GM12878 (cell line): ENCODE measurements at regions not wholly inside any gene's neighbourhood (a gene's known extent, or its start where the extent isn't known, plus 50 kb on each side); places are given as distances from the start of the nearest gene placed in this dataset.

ENCODE experiments used
- ATAC-seq: fragments of 200-7000 bp; cut with Tn5 transposase; 3 replicates; pipeline ENCODE4 v1.9.1; 2020; ENCODE audit warnings: mild to moderate bottlenecking, moderate library complexity
- BruUV-seq: library from RNA; stranded (reverse); fragments of 400-500 nt; replicated peaks from 2 replicates; lab custom pipeline; 2021; lab: Mats Ljungman, UMichigan
- CTCF ChIA-PET: fragments of 300-600 bp; sonication (Branson Sonifier 250); formaldehyde crosslinking; extraction: SDS; loops from one replicate; lab custom pipeline; 2021; ENCODE audit warnings: inconsistent platforms; lab: Yijun Ruan, JAX
- POLR2A ChIA-PET: fragments of 350-600 bp; formaldehyde crosslinking; extraction: SDS; loops from one replicate; lab custom pipeline; 2021; ENCODE audit warnings: inconsistent platforms; lab: Charles Lee
- RAD21 ChIA-PET: fragments of 300-600 bp; sonication (Branson Sonifier 250); formaldehyde crosslinking; loops from one replicate; lab custom pipeline; 2023; ENCODE audit warnings: antibody characterized with exemption; ENCODE audit not compliant: unreplicated experiment; lab: Charles Lee
- SMC1A ChIA-PET: fragments of 300-600 bp; sonication (Branson Sonifier 250); formaldehyde crosslinking; loops from one replicate; lab custom pipeline; 2023; ENCODE audit not compliant: unreplicated experiment, uncharacterized antibody; lab: Charles Lee
- DNase-seq: peaks from one replicate; pipeline ENCODE4 v3.0.0-alpha.2; 2011; ENCODE audit warnings: low read depth, low spot score
- FAIRE-seq: peaks from 3 replicates; lab custom pipeline; 2011; peaks lifted over from hg19 to GRCh38; lab: Jason Lieb, UNC
- H2AFZ ChIP-seq: 2 replicates; pipeline ENCODE4 v1.6.0; 2011; ENCODE audit warnings: low read depth, low read length, control low read depth; ENCODE audit not compliant: control insufficient read depth
- H3K27ac ChIP-seq: 2 replicates; pipeline ENCODE4 v1.5.1; 2011; ENCODE audit warnings: control low read depth; ENCODE audit not compliant: control insufficient read depth, insufficient read depth
- H3K27me3 ChIP-seq, 2 experiments: replicated peaks in 1 of 2; 2 replicates each; pipeline versions ENCODE4 v1.6.0 to v1.6.1; 2011; ENCODE audit warnings: low read length in 1 of 2; ENCODE audit not compliant: control insufficient read depth in 2 of 2, insufficient read depth in 2 of 2
- H3K36me3 ChIP-seq, 2 experiments: 2 replicates each; pipeline ENCODE4 v1.5.1; 2011; ENCODE audit warnings: low read length in 1 of 2; ENCODE audit not compliant: control insufficient read depth in 2 of 2, insufficient read depth in 2 of 2
- H3K4me1 ChIP-seq: 2 replicates; pipeline ENCODE4 v1.6.1; 2011; ENCODE audit warnings: mild to moderate bottlenecking, low read length, moderate library complexity, mixed read lengths; ENCODE audit not compliant: control insufficient read depth, insufficient read depth
- H3K4me2 ChIP-seq: 2 replicates; pipeline ENCODE4 v1.6.0; 2011; ENCODE audit warnings: control low read depth; ENCODE audit not compliant: control insufficient read depth, insufficient read depth
- H3K4me3 ChIP-seq: fragments of 200-600 bp; sonication (generic); 2 replicates; pipeline ENCODE4 v1.5.1; 2016
- H3K79me2 ChIP-seq: 2 replicates; pipeline ENCODE4 v1.6.0; 2011; ENCODE audit warnings: low read length; ENCODE audit not compliant: control insufficient read depth, insufficient read depth
- H3K9ac ChIP-seq: 2 replicates; pipeline ENCODE4 v1.8.0; 2011; ENCODE audit warnings: low read length, control low read depth, mixed read lengths; ENCODE audit not compliant: control insufficient read depth, insufficient read depth
- H3K9me3 ChIP-seq: replicated peaks from 3 replicates; pipeline ENCODE4 v1.5.1; 2011; ENCODE audit warnings: mild to moderate bottlenecking, low read length; ENCODE audit not compliant: control insufficient read depth, insufficient read depth
- H4K20me1 ChIP-seq: 2 replicates; pipeline ENCODE4 v1.6.0; 2011; ENCODE audit not compliant: control insufficient read depth, insufficient read depth
- BACH1 ChIP-seq: fragments of 450-650 bp; IDR thresholded peaks from 2 replicates; pipeline ENCODE4 v1.6.1; 2017; ENCODE audit warnings: mild to moderate bottlenecking, borderline replicate concordance
- ELK1 ChIP-seq: IDR thresholded peaks from 2 replicates; pipeline ENCODE4 v1.6.1; 2012; ENCODE audit warnings: low read depth, low read length, improper control_type of control experiment
- HDAC2 ChIP-seq: fragments of 200-600 bp; sonication (generic); IDR thresholded peaks from 2 replicates; pipeline ENCODE4 v1.6.1; 2017
- HDGF ChIP-seq: fragments of 450-650 bp; IDR thresholded peaks from 2 replicates; pipeline ENCODE4 v1.6.1; 2016; ENCODE audit warnings: antibody characterized with exemption
- IKZF2 ChIP-seq, 2 experiments: fragments of 450-650 bp; IDR thresholded peaks; 2 replicates each; pipeline ENCODE4 v1.6.1; 2017; ENCODE audit warnings: mild to moderate bottlenecking in 2 of 2, moderate library complexity in 2 of 2
- JUNB ChIP-seq: IDR thresholded peaks from 2 replicates; pipeline ENCODE4 v1.6.1; 2016; ENCODE audit warnings: antibody characterized with exemption, mild to moderate bottlenecking
- PAX5 ChIP-seq: IDR thresholded peaks from 2 replicates; pipeline ENCODE4 v1.6.1; 2011; ENCODE audit warnings: low read depth, low read length, borderline replicate concordance
- PML ChIP-seq: IDR thresholded peaks from 2 replicates; pipeline ENCODE4 v1.6.1; 2012; ENCODE audit warnings: low read length, inconsistent platforms
- RCOR1 ChIP-seq: conservative IDR thresholded peaks from 2 replicates; pipeline ENCODE4 v1.6.1; 2012; ENCODE audit warnings: low read depth, low read length, improper control_type of control experiment
- RFX5 ChIP-seq: IDR thresholded peaks from 2 replicates; pipeline ENCODE4 v1.6.1; 2011; ENCODE audit warnings: low read depth, low read length, improper control_type of control experiment
- SIN3A ChIP-seq: IDR thresholded peaks from 2 replicates; pipeline ENCODE4 v1.6.1; 2012; ENCODE audit warnings: low read depth, low read length, improper control_type of control experiment
- TBL1XR1 ChIP-seq: IDR thresholded peaks from 2 replicates; pipeline ENCODE4 v1.6.1; 2012; ENCODE audit warnings: low read depth, low read length, improper control_type of control experiment
- WRNIP1 ChIP-seq: IDR thresholded peaks from 2 replicates; pipeline ENCODE4 v1.6.1; 2011; ENCODE audit warnings: low read depth, low read length, improper control_type of control experiment, borderline replicate concordance
- ZNF622 ChIP-seq: fragments of 450-650 bp; IDR thresholded peaks from 2 replicates; pipeline ENCODE4 v1.6.1; 2017; ENCODE audit warnings: mild to moderate bottlenecking, inconsistent platforms
- WGBS: methylation state at CpG from one replicate; pipeline ENCODE4 v1.1.6; 2016; ENCODE audit warnings: low lambda C conversion rate; ENCODE audit not compliant: insufficient replicate concordance, insufficient coverage; ENCODE audit errors: missing lambda C conversion rate; 5-methylcytosine and 5-hydroxymethylcytosine counted together
- in situ Hi-C: fragments of 300-500 bp; cut with MboI; formaldehyde crosslinking; loops from 9 replicates; pipeline ENCODE4 v1.14.3; 2018; ENCODE audit warnings: mixed read lengths
- intact Hi-C: fragments of 100-400 bp; cut with micrococcal nuclease; formaldehyde crosslinking; loops from one replicate; pipeline ENCODE4 v1.14.2; 2022; ENCODE audit not compliant: unreplicated experiment
- TF ChIP-seq, protein P1 (sequence below): IDR thresholded peaks from 2 replicates; pipeline ENCODE4 v1.6.1; 2011; ENCODE audit warnings: mild to moderate bottlenecking, low read depth, low read length, moderate library complexity; ENCODE audit not compliant: insufficient replicate concordance
- TF ChIP-seq, protein P2 (sequence below): IDR thresholded peaks from 2 replicates; pipeline ENCODE4 v1.6.1; 2012; ENCODE audit warnings: low read length, inconsistent platforms
- TF ChIP-seq, protein P3 (sequence below): IDR thresholded peaks from 2 replicates; pipeline ENCODE4 v1.6.1; 2012; ENCODE audit warnings: mild to moderate bottlenecking, low read depth, low read length

DNA sequence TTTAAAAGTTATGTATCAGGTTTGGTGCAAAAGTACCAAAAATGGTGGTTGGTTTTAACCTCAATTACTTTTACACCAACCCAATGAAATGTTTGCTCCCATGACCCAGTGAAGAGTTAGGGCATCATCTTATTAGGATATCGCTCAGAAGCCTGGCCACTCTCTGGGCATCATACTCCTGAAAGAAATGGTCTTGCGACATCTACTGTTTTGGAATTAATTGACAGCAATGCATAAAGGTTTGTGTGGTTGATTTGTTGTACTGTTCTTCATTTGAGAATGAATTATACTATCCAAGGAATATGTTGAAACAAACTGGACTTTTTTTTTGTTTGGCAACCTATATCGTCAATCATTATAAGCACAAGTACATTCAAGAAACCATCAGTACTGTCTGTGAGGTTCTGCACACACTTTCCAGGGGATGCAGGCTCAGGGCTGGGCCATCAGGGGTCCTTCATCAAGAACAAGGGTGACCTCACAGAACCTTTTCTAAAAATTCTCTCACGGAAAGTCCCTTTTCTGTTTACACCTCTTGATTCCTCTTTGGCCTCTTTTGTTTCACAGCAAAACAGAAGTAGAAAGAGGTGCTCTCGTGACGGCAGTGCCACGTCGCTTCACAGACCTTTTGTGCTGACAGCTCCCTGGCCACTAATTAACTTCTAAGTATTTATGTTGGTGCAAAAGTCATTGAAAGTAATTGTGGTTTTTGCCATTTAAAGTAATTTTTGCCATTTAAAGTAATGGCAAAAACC, 117.2 kb upstream of the KLF6 start:
- Histone ChIP-seq H3K9ac (peak overlapping the region; percentile 5; the same call in 1 of the 2 replicates), H3K4me1 (peaks cover 25% of the 10 kb centered on the region), H2AFZ (no peak overlapping the region), H3K4me2 (peak overlapping the region; percentile 33), H3K27me3 (no peaks in the 10 kb centered on the region), H4K20me1 (no peaks in the 10 kb centered on the region), H3K27ac (peak overlapping the region; percentile 75), H3K4me3 (no peak overlapping the region; the same call in 1 of the 2 replicates), H3K36me3 (no peaks in the 10 kb centered on the region), H3K79me2 (no peaks in the 10 kb centered on the region), H3K9me3 (no peaks in the 10 kb centered on the region; the same call in 2 of the 3 replicates)
- DNase-seq (peak; percentile 93), FAIRE-seq (peak; percentile 92), ATAC-seq (peak; percentile 95)
- WGBS: 23% methylated on average over 8 of the region's 8 CpGs
- RAD21 ChIA-PET: interaction anchor here (0.6 to 5.9 kb wide), 18 partner anchors 9 to 144 kb away, joined by 3 to 62 read pairs (median 4); partner anchors contain the start of gene KLF6
- SMC1A ChIA-PET: interaction anchor here (0.6 to 6.6 kb wide), 24 partner anchors 10 to 656 kb away, joined by 3 to 72 read pairs (median 3); partner anchors contain the start of gene KLF6
- TSS peak; percentile 92 for BruUV-seq
- in situ Hi-C loops (no loop called here), intact Hi-C loops (loop anchor here (1.0 kb wide), 6 partner anchors 27 to 144 kb away; no protein-coding TSS in a partner anchor)
- POLR2A ChIA-PET: interaction anchor here (0.6 to 2.2 kb wide), 8 partner anchors 9 to 149 kb away, joined by 3 to 12 read pairs (median 5); partner anchors contain the start of gene KLF6
- CTCF ChIA-PET: interaction anchor here (0.7 to 1.7 kb wide), 11 partner anchors 9 to 662 kb away, joined by 3 to 6 read pairs (median 3); no protein-coding TSS in a partner anchor
- TF ChIP-seq SIN3A (no peak), HDAC2 (no peak), JUNB (peak; percentile 31; the same call in 1 of the 2 replicates), WRNIP1 (no peak), ELK1 (no peak), IKZF2 (IDR thresholded peaks at IDR 0.05) (peak; percentile 83 to 90; a peak in 3 of 4 replicates), TBL1XR1 (peak; percentile 98), RCOR1 (no peak), PML (no peak), HDGF (no peak), BACH1 (peak; percentile 78; the same call in 1 of the 2 replicates), RFX5 (no peak), ZNF622 (no peak), PAX5 (peak; percentile 86)
- TF ChIP-seq, protein P1, sequence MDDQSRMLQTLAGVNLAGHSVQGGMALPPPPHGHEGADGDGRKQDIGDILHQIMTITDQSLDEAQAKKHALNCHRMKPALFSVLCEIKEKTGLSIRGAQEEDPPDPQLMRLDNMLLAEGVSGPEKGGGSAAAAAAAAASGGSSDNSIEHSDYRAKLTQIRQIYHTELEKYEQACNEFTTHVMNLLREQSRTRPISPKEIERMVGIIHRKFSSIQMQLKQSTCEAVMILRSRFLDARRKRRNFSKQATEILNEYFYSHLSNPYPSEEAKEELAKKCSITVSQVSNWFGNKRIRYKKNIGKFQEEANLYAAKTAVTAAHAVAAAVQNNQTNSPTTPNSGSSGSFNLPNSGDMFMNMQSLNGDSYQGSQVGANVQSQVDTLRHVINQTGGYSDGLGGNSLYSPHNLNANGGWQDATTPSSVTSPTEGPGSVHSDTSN: peak; percentile 22
- TF ChIP-seq, protein P2, sequence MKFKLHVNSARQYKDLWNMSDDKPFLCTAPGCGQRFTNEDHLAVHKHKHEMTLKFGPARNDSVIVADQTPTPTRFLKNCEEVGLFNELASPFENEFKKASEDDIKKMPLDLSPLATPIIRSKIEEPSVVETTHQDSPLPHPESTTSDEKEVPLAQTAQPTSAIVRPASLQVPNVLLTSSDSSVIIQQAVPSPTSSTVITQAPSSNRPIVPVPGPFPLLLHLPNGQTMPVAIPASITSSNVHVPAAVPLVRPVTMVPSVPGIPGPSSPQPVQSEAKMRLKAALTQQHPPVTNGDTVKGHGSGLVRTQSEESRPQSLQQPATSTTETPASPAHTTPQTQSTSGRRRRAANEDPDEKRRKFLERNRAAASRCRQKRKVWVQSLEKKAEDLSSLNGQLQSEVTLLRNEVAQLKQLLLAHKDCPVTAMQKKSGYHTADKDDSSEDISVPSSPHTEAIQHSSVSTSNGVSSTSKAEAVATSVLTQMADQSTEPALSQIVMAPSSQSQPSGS: peak; percentile 80
- TF ChIP-seq, protein P3, sequence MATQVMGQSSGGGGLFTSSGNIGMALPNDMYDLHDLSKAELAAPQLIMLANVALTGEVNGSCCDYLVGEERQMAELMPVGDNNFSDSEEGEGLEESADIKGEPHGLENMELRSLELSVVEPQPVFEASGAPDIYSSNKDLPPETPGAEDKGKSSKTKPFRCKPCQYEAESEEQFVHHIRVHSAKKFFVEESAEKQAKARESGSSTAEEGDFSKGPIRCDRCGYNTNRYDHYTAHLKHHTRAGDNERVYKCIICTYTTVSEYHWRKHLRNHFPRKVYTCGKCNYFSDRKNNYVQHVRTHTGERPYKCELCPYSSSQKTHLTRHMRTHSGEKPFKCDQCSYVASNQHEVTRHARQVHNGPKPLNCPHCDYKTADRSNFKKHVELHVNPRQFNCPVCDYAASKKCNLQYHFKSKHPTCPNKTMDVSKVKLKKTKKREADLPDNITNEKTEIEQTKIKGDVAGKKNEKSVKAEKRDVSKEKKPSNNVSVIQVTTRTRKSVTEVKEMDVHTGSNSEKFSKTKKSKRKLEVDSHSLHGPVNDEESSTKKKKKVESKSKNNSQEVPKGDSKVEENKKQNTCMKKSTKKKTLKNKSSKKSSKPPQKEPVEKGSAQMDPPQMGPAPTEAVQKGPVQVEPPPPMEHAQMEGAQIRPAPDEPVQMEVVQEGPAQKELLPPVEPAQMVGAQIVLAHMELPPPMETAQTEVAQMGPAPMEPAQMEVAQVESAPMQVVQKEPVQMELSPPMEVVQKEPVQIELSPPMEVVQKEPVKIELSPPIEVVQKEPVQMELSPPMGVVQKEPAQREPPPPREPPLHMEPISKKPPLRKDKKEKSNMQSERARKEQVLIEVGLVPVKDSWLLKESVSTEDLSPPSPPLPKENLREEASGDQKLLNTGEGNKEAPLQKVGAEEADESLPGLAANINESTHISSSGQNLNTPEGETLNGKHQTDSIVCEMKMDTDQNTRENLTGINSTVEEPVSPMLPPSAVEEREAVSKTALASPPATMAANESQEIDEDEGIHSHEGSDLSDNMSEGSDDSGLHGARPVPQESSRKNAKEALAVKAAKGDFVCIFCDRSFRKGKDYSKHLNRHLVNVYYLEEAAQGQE: no peak
